AG10803 (cell line): ENCODE measurements at regions not wholly inside any gene's neighbourhood (a gene's known extent, or its start where the extent isn't known, plus 50 kb on each side); places are given as distances from the start of the nearest gene placed in this dataset.

ENCODE experiments used
- DNase-seq: peaks from one replicate; pipeline ENCODE4 v3.0.0; 2010; ENCODE audit warnings: low read depth
- H3K4me3 ChIP-seq: 2 replicates; pipeline ENCODE4 v1.5.1; 2011; ENCODE audit warnings: mild to moderate bottlenecking, low read length, control low read depth
- TF ChIP-seq, protein P1 (sequence below): conservative IDR thresholded peaks from 2 replicates; pipeline ENCODE4 v1.5.1; 2011; ENCODE audit warnings: mild to moderate bottlenecking, low read length, control low read depth, inconsistent platforms

DNA sequence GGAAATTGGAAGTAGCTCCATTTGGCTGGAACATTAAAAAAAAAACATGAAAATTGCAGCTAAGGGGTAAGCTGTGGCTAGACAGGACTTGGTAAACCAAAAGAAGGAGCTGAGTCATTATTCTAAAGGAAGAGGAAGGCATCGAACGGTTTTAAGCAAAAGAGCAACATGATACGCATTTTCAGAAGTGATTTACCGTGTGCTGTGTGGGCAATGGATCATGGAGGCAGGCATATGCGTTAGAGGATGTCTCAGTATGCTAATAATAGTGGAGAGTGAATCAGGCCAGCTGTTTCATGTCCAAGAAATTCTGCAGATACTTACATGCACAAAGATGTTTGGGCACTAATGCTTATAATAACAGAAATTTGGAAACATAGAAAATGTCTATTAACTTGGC is 409.1 kb upstream of the ATP11B start:
- TF ChIP-seq, protein P1, sequence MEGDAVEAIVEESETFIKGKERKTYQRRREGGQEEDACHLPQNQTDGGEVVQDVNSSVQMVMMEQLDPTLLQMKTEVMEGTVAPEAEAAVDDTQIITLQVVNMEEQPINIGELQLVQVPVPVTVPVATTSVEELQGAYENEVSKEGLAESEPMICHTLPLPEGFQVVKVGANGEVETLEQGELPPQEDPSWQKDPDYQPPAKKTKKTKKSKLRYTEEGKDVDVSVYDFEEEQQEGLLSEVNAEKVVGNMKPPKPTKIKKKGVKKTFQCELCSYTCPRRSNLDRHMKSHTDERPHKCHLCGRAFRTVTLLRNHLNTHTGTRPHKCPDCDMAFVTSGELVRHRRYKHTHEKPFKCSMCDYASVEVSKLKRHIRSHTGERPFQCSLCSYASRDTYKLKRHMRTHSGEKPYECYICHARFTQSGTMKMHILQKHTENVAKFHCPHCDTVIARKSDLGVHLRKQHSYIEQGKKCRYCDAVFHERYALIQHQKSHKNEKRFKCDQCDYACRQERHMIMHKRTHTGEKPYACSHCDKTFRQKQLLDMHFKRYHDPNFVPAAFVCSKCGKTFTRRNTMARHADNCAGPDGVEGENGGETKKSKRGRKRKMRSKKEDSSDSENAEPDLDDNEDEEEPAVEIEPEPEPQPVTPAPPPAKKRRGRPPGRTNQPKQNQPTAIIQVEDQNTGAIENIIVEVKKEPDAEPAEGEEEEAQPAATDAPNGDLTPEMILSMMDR = no peak
- no peak overlapping the region for H3K4me3 ChIP-seq
- no peak for DNase-seq

DNA sequence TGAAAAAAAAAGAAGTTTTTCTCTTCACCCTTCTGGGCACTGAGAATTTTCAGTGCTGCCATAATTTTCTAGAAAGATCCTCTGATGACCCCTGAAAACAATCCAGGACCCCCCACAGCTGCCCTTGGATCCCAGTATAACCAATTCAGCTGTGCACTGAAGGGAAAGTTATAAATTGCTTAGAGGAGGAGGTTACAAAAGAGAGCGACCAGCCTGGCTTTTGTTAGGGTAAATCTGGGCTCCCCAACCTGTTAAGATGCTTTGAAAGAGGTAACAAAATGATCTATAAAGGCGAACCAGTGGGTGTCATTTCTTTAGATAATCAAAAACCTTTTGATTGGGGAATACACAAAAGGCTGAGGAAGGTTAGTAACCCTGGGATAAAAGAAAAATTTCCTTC is 407.9 kb upstream of the ATP11B start:
- TF ChIP-seq, protein P1 = no peak
- DNase-seq = no peak
- no peak overlapping the region for H3K4me3 ChIP-seq

DNA sequence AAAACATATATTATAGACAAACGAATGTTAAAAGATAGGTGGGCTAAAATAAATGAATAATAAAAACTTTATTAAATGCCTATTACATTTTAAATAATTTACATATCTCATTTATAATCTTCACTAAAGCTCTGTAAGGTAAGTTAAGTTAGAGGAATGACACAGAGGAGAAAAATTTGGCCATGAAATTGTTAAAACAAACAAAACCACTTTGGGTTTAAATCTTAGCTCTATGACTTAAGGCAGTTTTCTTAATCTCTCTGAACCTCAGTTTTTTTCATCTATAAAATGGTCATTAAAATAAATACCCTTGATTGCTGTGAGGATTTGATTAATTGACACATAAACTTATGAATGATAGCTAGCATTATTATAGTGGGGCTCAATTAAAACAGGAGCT is 404.8 kb upstream of the ATP11B start:
- H3K4me3 ChIP-seq = no peak overlapping the region
- no peak for DNase-seq
- TF ChIP-seq, protein P1 = no peak

DNA sequence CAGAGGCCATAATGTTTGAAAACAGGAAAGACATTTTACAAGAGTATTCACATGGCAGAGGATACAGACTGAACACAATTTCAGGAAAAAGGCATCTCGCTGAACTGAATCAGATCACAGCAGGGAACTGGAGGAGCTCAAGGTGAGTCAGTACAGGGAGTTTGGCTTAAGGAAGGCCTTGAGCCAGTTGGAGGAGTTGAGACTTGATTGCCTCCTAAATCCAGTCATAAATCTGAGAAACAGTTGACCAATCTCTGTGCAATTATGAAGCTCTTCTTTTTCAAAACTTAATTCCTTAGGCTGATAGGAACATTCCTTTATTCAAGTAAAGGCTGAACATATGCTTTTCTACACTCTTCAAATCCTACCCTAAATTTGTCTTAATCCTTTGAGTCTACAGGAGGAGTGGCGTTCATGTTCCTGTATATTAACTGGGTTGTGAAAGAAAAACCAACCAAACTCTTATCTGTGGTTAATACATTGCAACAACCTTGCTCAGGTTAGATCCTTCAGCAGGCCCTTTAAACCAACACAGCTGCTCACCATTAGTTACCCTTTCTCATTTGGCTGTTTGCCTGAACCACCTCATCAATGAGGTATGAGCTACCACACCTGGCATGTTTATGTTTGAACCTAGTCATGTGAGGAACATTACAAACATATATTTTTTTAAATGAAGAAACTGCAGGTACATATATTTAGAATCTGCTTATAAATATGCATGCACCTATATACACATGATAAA is 404.1 kb upstream of the ATP11B start:
- no peak overlapping the region for H3K4me3 ChIP-seq
- TF ChIP-seq, protein P1 = no peak
- DNase-seq = no peak

DNA sequence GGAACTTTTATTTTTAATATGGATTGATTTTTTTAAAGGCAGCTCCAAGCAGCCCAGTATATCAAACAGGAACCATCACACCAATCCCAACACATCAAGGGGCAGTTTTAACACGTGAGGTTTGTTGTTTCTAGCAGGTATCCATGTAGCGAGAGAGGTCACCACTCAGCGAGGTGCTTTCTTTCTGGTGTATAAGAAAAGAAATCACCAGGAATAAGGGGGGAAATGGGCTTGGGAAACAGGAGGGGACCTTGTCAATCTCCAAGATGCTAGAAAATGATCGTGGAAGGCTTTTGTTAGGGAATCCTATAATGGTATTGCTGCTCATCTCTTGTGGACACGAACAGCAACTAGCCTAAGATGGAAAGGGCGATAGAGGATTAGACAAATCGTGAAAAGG is 402.9 kb upstream of the ATP11B start:
- TF ChIP-seq, protein P1 = no peak
- DNase-seq = no peak
- no peak overlapping the region for H3K4me3 ChIP-seq

DNA sequence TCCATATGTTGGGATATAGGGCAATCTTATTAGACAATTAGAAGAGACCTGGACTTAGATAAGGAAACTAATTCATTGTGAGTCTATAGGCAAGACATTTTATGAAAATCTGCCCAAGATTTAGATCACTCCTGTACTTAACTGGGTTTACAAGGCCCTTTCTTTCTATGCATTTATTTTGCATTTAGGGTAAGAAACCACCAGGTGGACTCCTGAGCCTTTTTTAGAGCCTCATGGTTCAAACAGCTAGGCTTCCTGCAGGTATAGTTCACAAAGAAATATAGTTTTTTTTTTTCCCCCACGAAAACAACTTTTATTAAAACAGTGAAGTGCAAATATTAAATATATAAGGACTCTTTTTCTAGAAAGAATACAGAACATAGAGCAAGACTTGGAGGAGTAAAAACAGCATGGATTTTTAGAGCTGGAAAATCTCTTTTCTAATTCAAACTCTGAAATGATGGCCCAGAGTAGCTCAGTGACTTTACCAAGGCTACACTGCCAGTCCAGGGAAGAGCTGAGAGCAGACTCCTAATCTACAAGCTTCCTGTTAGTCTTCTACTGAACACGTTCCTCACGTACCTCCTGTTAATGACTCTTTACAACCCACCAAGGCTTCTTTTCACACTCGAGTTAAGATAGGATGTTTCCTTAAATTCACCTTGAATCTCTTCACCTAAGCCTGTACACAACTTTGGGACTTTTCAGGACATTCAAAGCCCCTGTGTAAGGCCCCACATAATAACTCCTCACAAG is 400.9 kb upstream of the ATP11B start:
- TF ChIP-seq, protein P1 = no peak
- no peak for DNase-seq
- H3K4me3 ChIP-seq = no peak overlapping the region

DNA sequence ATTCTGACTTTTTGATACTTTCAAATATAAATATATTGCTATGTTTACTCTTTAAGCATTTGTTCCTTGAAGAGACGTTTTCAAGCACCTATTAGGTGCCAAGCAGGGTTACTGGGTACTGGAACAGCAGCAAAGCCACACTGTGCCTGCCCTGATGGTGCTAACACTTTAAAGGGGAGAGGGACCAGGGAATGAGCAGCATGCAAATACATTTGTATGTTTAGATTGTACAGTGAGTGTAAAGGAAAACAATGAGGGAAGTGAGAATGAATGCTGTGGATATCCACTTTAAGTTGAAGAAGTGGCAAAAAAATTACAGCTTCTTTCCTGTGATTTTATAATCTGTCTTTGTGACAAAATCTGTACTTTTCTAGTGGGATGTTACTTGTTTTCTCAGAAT is 400.2 kb upstream of the ATP11B start:
- H3K4me3 ChIP-seq = no peak overlapping the region
- TF ChIP-seq, protein P1 = no peak
- DNase-seq = no peak
